ENCODE measurements at regions not wholly inside any gene's neighbourhood (a gene's known extent, or its start where the extent isn't known, plus 50 kb on each side); places are given as distances from the start of the nearest gene placed in this dataset.
"Not testable (repeated sequence)": the region's sequence is repeated elsewhere in the genome, so short reads cannot be mapped to it uniquely, and the experiment has no call there.

- no peak for DNase-seq
Observed at GRCh38 chr9:2243666-2244555, 228.8 kb downstream of the SMARCA2 start.

- no peak for DNase-seq
Observed at GRCh38 chr9:2247340-2247739, 232.2 kb downstream of the SMARCA2 start.

- DNase-seq, result no peak
Observed at GRCh38 chr9:2248768-2249265, 233.7 kb downstream of the SMARCA2 start.

- DNase-seq, result no peak
Observed at GRCh38 chr9:2253636-2254580, 238.8 kb downstream of the SMARCA2 start.

GRCh38 chr9:2255128-2255527 lies 240.0 kb downstream of the SMARCA2 start:
- DNase-seq, result no peak

- no peak for DNase-seq
Observed at GRCh38 chr9:2257248-2257929, 242.2 kb downstream of the SMARCA2 start.

- no peak for DNase-seq
Observed at GRCh38 chr9:2260417-2261306, 245.5 kb downstream of the SMARCA2 start.

- DNase-seq, result no peak
Observed at GRCh38 chr9:2261421-2262103, 246.4 kb downstream of the SMARCA2 start.

GRCh38 chr9:2262386-2263071 lies 247.4 kb downstream of the SMARCA2 start:
- DNase-seq, result no peak

- DNase-seq, result no peak
Observed at GRCh38 chr9:2263111-2263510, 248.0 kb downstream of the SMARCA2 start.

GRCh38 chr9:2263665-2264064 lies 248.5 kb downstream of the SMARCA2 start:
- DNase-seq, result no peak

GRCh38 chr9:2264081-2264480 lies 248.9 kb downstream of the SMARCA2 start:
- DNase-seq, result no peak

GRCh38 chr9:2267181-2267745 lies 252.1 kb downstream of the SMARCA2 start:
- no peak for DNase-seq

GRCh38 chr9:2269778-2270177 lies 254.6 kb downstream of the SMARCA2 start:
- DNase-seq, result no peak

GRCh38 chr9:2270565-2270964 lies 255.4 kb downstream of the SMARCA2 start:
- DNase-seq, result no peak

GRCh38 chr9:2271426-2271825 lies 256.3 kb downstream of the SMARCA2 start:
- DNase-seq, result no peak

GRCh38 chr9:2274762-2275161 lies 259.6 kb downstream of the SMARCA2 start:
- DNase-seq, result no peak

GRCh38 chr9:2276296-2276695 lies 261.1 kb downstream of the SMARCA2 start:
- DNase-seq, result no peak

GRCh38 chr9:2277133-2277532 lies 262.0 kb downstream of the SMARCA2 start:
- not testable (repeated sequence) for DNase-seq

- not testable (repeated sequence) for DNase-seq
Observed at GRCh38 chr9:2277644-2278043, 262.5 kb downstream of the SMARCA2 start.

Measured in left hindlimb (tissue), 1 donor.